ENCODE measurements at regions not wholly inside any gene's neighbourhood (a gene's known extent, or its start where the extent isn't known, plus 50 kb on each side); places are given as distances from the start of the nearest gene placed in this dataset.

DNA sequence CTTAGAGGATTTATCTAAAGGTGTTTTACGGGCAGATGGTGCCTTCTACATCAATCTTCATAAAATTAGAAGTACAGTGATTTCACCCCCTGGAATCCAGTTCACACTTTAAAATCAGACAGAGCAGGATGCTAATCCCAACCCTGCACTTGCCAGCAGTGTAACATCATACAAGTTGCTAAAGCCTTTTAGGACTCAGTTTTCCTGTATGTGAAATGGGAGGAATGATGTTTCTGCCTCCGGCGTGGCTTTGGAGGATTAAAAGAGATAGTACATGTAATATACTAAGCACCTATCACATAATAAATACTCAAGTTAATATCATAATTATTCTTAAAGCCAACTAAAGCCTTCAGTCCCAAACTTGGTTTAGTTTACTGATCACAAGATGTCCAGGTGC lies 257.2 kb upstream of the THBS1 start:
- TF ChIP-seq, protein P1, sequence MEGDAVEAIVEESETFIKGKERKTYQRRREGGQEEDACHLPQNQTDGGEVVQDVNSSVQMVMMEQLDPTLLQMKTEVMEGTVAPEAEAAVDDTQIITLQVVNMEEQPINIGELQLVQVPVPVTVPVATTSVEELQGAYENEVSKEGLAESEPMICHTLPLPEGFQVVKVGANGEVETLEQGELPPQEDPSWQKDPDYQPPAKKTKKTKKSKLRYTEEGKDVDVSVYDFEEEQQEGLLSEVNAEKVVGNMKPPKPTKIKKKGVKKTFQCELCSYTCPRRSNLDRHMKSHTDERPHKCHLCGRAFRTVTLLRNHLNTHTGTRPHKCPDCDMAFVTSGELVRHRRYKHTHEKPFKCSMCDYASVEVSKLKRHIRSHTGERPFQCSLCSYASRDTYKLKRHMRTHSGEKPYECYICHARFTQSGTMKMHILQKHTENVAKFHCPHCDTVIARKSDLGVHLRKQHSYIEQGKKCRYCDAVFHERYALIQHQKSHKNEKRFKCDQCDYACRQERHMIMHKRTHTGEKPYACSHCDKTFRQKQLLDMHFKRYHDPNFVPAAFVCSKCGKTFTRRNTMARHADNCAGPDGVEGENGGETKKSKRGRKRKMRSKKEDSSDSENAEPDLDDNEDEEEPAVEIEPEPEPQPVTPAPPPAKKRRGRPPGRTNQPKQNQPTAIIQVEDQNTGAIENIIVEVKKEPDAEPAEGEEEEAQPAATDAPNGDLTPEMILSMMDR (conservative IDR thresholded peaks at IDR 0.05; ENCODE audit: low read depth, low read length) = no peak
- TF ChIP-seq EZH2 (IDR thresholded peaks at IDR 0.05; ENCODE audit: borderline replicate concordance, low read depth, low read length, poor library complexity, severe bottlenecking) = no peak
